ENCODE measurements at regions not wholly inside any gene's neighbourhood (a gene's known extent, or its start where the extent isn't known, plus 50 kb on each side); places are given as distances from the start of the nearest gene placed in this dataset.

DNA sequence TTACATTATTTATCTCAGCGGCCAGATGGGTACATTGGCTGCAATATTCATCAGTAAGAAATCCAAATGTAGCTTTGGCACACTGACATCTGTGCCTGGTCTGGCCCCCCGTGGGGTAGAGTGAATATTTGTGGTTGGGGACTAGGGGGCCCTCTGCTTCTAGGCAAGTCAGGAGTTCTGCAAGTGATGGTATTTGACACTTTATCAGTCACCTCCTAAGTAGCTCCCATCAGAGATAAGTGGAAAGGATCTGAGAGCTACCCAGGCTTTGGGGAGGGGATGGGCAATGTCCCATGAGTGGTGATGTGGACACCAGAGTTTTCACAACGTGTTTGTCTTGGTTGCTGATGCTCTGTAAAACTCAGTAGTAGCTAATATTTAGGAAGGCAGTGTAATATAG is 609.9 kb upstream of the RBFOX1 start (continued):
- TF ChIP-seq, protein P1, sequence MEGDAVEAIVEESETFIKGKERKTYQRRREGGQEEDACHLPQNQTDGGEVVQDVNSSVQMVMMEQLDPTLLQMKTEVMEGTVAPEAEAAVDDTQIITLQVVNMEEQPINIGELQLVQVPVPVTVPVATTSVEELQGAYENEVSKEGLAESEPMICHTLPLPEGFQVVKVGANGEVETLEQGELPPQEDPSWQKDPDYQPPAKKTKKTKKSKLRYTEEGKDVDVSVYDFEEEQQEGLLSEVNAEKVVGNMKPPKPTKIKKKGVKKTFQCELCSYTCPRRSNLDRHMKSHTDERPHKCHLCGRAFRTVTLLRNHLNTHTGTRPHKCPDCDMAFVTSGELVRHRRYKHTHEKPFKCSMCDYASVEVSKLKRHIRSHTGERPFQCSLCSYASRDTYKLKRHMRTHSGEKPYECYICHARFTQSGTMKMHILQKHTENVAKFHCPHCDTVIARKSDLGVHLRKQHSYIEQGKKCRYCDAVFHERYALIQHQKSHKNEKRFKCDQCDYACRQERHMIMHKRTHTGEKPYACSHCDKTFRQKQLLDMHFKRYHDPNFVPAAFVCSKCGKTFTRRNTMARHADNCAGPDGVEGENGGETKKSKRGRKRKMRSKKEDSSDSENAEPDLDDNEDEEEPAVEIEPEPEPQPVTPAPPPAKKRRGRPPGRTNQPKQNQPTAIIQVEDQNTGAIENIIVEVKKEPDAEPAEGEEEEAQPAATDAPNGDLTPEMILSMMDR (conservative IDR thresholded peaks at IDR 0.05; ENCODE audit: low read depth in 2 of 2), result no peak
- TF ChIP-seq STAT1 (IDR thresholded peaks at IDR 0.05; ENCODE audit: unreplicated experiment), result no peak

- no peak; the same call in 2 of the 3 replicates for ATAC-seq
- H3K4me3 Mint-ChIP-seq, result no peak overlapping the region
- no peaks in the 10 kb centered on the region for H4K20me1 ChIP-seq (replicated peaks; ENCODE audit: insufficient read depth)
- no peaks in the 10 kb centered on the region for H3F3A ChIP-seq (replicated peaks; ENCODE audit: low read depth)
- peaks cover 77% of the 10 kb centered on the region for H3K9me3 Mint-ChIP-seq
- H3K36me3 Mint-ChIP-seq (ENCODE audit: low read depth), result peaks cover 4% of the 10 kb centered on the region; the same call in 2 of the 3 replicates
- H3K4me3 ChIP-seq, result no peak overlapping the region
- H3K27ac Mint-ChIP-seq, result no peak overlapping the region
- DNase-seq (ENCODE audit: low spot score), result no peak
- H3K27me3 ChIP-seq (ENCODE audit: insufficient read depth), result no peaks in the 10 kb centered on the region
- no peak overlapping the region for H3K27ac ChIP-seq (ENCODE audit: low read depth)
- H3K9me2 ChIP-seq (ENCODE audit: insufficient read depth), result no peaks in the 10 kb centered on the region
- H3K4me1 Mint-ChIP-seq, result peaks cover 4% of the 10 kb centered on the region; the same call in 1 of the 3 replicates
- no peaks in the 10 kb centered on the region for H3K4me1 ChIP-seq (ENCODE audit: insufficient read depth)
- no peak overlapping the region for H3K4me2 ChIP-seq
- H3K79me2 ChIP-seq (replicated peaks; ENCODE audit: insufficient read depth), result no peaks in the 10 kb centered on the region
- H2AFZ ChIP-seq, result no peak overlapping the region
- H3K36me3 ChIP-seq (ENCODE audit: insufficient read depth), result no peaks in the 10 kb centered on the region
- H3K27me3 Mint-ChIP-seq (ENCODE audit: insufficient read depth, low read depth, poor library complexity), result no peaks in the 10 kb centered on the region
- TF ChIP-seq ZNF114 (CRISPR knock-in tag; IDR thresholded peaks at IDR 0.05) (no peak), ZNF331 (CRISPR knock-in tag; IDR thresholded peaks at IDR 0.05; ENCODE audit: low read depth) (no peak), NANOG (IDR thresholded peaks at IDR 0.05; ENCODE audit: borderline replicate concordance) (no peak), STAT1 (IDR thresholded peaks at IDR 0.05; ENCODE audit: unreplicated experiment) (no peak), CREB1 (CRISPR knock-in tag; IDR thresholded peaks at IDR 0.05; ENCODE audit: low read depth) (no peak), JUNB (IDR thresholded peaks at IDR 0.05; ENCODE audit: unreplicated experiment) (no peak), EZH2 (IDR thresholded peaks at IDR 0.05; ENCODE audit: low read depth, unreplicated experiment) (no peak)
- TF ChIP-seq, protein P2, sequence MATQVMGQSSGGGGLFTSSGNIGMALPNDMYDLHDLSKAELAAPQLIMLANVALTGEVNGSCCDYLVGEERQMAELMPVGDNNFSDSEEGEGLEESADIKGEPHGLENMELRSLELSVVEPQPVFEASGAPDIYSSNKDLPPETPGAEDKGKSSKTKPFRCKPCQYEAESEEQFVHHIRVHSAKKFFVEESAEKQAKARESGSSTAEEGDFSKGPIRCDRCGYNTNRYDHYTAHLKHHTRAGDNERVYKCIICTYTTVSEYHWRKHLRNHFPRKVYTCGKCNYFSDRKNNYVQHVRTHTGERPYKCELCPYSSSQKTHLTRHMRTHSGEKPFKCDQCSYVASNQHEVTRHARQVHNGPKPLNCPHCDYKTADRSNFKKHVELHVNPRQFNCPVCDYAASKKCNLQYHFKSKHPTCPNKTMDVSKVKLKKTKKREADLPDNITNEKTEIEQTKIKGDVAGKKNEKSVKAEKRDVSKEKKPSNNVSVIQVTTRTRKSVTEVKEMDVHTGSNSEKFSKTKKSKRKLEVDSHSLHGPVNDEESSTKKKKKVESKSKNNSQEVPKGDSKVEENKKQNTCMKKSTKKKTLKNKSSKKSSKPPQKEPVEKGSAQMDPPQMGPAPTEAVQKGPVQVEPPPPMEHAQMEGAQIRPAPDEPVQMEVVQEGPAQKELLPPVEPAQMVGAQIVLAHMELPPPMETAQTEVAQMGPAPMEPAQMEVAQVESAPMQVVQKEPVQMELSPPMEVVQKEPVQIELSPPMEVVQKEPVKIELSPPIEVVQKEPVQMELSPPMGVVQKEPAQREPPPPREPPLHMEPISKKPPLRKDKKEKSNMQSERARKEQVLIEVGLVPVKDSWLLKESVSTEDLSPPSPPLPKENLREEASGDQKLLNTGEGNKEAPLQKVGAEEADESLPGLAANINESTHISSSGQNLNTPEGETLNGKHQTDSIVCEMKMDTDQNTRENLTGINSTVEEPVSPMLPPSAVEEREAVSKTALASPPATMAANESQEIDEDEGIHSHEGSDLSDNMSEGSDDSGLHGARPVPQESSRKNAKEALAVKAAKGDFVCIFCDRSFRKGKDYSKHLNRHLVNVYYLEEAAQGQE (IDR thresholded peaks at IDR 0.05; ENCODE audit: unreplicated experiment), result no peak
- TF ChIP-seq, protein P1 (conservative IDR thresholded peaks at IDR 0.05; ENCODE audit: low read depth in 2 of 2), result no peak; a peak in 1 of 4 replicates
- TF ChIP-seq, protein P3, sequence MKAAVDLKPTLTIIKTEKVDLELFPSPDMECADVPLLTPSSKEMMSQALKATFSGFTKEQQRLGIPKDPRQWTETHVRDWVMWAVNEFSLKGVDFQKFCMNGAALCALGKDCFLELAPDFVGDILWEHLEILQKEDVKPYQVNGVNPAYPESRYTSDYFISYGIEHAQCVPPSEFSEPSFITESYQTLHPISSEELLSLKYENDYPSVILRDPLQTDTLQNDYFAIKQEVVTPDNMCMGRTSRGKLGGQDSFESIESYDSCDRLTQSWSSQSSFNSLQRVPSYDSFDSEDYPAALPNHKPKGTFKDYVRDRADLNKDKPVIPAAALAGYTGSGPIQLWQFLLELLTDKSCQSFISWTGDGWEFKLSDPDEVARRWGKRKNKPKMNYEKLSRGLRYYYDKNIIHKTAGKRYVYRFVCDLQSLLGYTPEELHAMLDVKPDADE (IDR thresholded peaks at IDR 0.05), result no peak
These were observed 618.1 kb upstream of the RBFOX1 start for GRCh38 chr16:6714510-6714909.
